GM19463 (cell line): ENCODE measurements at regions not wholly inside any gene's neighbourhood (a gene's known extent, or its start where the extent isn't known, plus 50 kb on each side); places are given as distances from the start of the nearest gene placed in this dataset.
A peak's percentile ranks its signal among the peaks of the same experiment; 100 is the strongest.
"Not testable (repeated sequence)": the region's sequence is repeated elsewhere in the genome, so short reads cannot be mapped to it uniquely, and the experiment has no call there.

Experiments used
- ATAC-seq: cut with Tn5 transposase; IDR thresholded peaks from one replicate; pipeline ENCODE4 v1.9.1; 2021; ENCODE audit warnings: mild to moderate bottlenecking, moderate library complexity; ENCODE audit not compliant: unreplicated experiment

GRCh38 chr5:10018201-10019069, 231.3 kb downstream of the ATPSCKMT start:
- ATAC-seq = no peak

- no peak for ATAC-seq
These were observed 231.9 kb downstream of the ATPSCKMT start for GRCh38 chr5:10017786-10018185.

- not testable (repeated sequence) for ATAC-seq
These were observed 233.1 kb downstream of the ATPSCKMT start for GRCh38 chr5:10016559-10016958.

- not testable (repeated sequence) for ATAC-seq
These were observed 234.0 kb downstream of the ATPSCKMT start for GRCh38 chr5:10015681-10016080.

- ATAC-seq = no peak
These were observed 239.9 kb downstream of the ATPSCKMT start for GRCh38 chr5:10009802-10010201.

GRCh38 chr5:9987101-9987500, 262.6 kb downstream of the ATPSCKMT start:
- ATAC-seq = no peak

GRCh38 chr5:9977070-9977469, 272.6 kb downstream of the ATPSCKMT start:
- no peak for ATAC-seq

GRCh38 chr5:9976621-9977020, 273.1 kb downstream of the ATPSCKMT start:
- ATAC-seq = no peak

- no peak for ATAC-seq
These were observed 277.6 kb downstream of the ATPSCKMT start for GRCh38 chr5:9972059-9972458.

- no peak for ATAC-seq
These were observed 278.4 kb downstream of the ATPSCKMT start for GRCh38 chr5:9971301-9971700.

- no peak for ATAC-seq
These were observed 290.8 kb downstream of the ATPSCKMT start for GRCh38 chr5:9958914-9959313.

GRCh38 chr5:9957214-9957613, 292.5 kb downstream of the ATPSCKMT start:
- no peak for ATAC-seq

GRCh38 chr5:9956725-9957124, 293.0 kb downstream of the ATPSCKMT start:
- ATAC-seq = no peak

GRCh38 chr5:9955586-9955985, 294.1 kb downstream of the ATPSCKMT start:
- no peak for ATAC-seq

GRCh38 chr5:9954869-9955268, 294.8 kb downstream of the ATPSCKMT start:
- ATAC-seq = no peak

- ATAC-seq = no peak
These were observed 296.0 kb downstream of the ATPSCKMT start for GRCh38 chr5:9953691-9954090.

- peak; percentile 28 for ATAC-seq
These were observed 297.7 kb downstream of the ATPSCKMT start for GRCh38 chr5:9951865-9952516.

GRCh38 chr5:9947944-9948343, 301.7 kb downstream of the ATPSCKMT start:
- ATAC-seq = no peak

GRCh38 chr5:9947225-9947714, 302.4 kb downstream of the ATPSCKMT start:
- ATAC-seq = peak; percentile 35

GRCh38 chr5:9932770-9933169, 302.6 kb upstream of the TAS2R1 start:
- no peak for ATAC-seq

GRCh38 chr5:9930156-9930555, 300.0 kb upstream of the TAS2R1 start:
- ATAC-seq = no peak

- no peak for ATAC-seq
These were observed 298.2 kb upstream of the TAS2R1 start for GRCh38 chr5:9928326-9928725.
